ENCODE measurements at regions not wholly inside any gene's neighbourhood (a gene's known extent, or its start where the extent isn't known, plus 50 kb on each side); places are given as distances from the start of the nearest gene placed in this dataset.

GRCh38 chr16:17983847-17984639 is 352.5 kb downstream of the NPIPA8 start:
- TF ChIP-seq TAF1 (IDR thresholded peaks at IDR 0.05; ENCODE audit: borderline replicate concordance, insufficient read depth, low read length) = no peak
- TF ChIP-seq POLR2AphosphoS5 (IDR thresholded peaks at IDR 0.05; ENCODE audit: low read depth, low read length) = no peak
